CD14-positive monocyte (primary cell): ENCODE measurements at regions not wholly inside any gene's neighbourhood (a gene's known extent, or its start where the extent isn't known, plus 50 kb on each side); places are given as distances from the start of the nearest gene placed in this dataset.

Experiments
- DNase-seq, 3 donors: peaks; one replicate each; pipeline ENCODE4 v3.0.0-alpha.2; 2011 to 2022
- H2AFZ ChIP-seq: 2 replicates; pipeline ENCODE4 v1.6.0; 2012; ENCODE audit warnings: mild to moderate bottlenecking, low read depth, low read length, inconsistent platforms; ENCODE audit not compliant: insufficient read depth, poor library complexity, severe bottlenecking
- H3K27ac ChIP-seq, 2 donors: 1 replicate in 1 of 2; 2 replicates in 1 of 2; pipeline ENCODE4 v1.5.1; 2012 to 2013; ENCODE audit warnings: low read length in 2 of 2, control low read depth in 1 of 2, inconsistent platforms in 1 of 2, low read depth in 1 of 2, mild to moderate bottlenecking in 1 of 2
- H3K27me3 ChIP-seq, 2 donors: one replicate each; pipeline versions ENCODE4 v1.6.0 to v1.6.1; 2011 to 2013; ENCODE audit warnings: low read length in 2 of 2; ENCODE audit not compliant: control insufficient read depth in 2 of 2, insufficient read depth in 2 of 2
- H3K36me3 ChIP-seq, 2 donors: replicated peaks in 1 of 2; 1 replicate in 1 of 2; 2 replicates in 1 of 2; pipeline versions ENCODE4 v1.5.1 to v1.6.1; 2012 to 2013; ENCODE audit warnings: low read length in 2 of 2, control low read depth in 1 of 2, inconsistent platforms in 1 of 2, mild to moderate bottlenecking in 1 of 2; ENCODE audit not compliant: insufficient read depth in 2 of 2, control insufficient read depth in 1 of 2
- H3K4me1 ChIP-seq, 2 donors: 1 replicate in 1 of 2; 2 replicates in 1 of 2; pipeline versions ENCODE4 v1.5.1 to v1.6.1; 2012 to 2013; ENCODE audit warnings: low read length in 2 of 2, control low read depth in 1 of 2, inconsistent platforms in 1 of 2, mild to moderate bottlenecking in 1 of 2, moderate library complexity in 1 of 2; ENCODE audit not compliant: insufficient read depth in 2 of 2, control insufficient read depth in 1 of 2
- H3K4me2 ChIP-seq: replicated peaks from 2 replicates; pipeline ENCODE3; 2012; ENCODE audit warnings: low read length, moderate library complexity, mild to moderate bottlenecking; ENCODE audit not compliant: poor library complexity, severe bottlenecking; ENCODE audit errors: extremely low read depth
- H3K4me3 ChIP-seq, 3 experiments: fragments of 200-600 bp in 1 of 3; sonication (generic) in 1 of 3; replicated peaks in 1 of 3; 1 replicate in 2 of 3; 2 replicates in 1 of 3; pipeline ENCODE4 v1.5.1; 2011 to 2013; ENCODE audit warnings: low read length in 3 of 3, mild to moderate bottlenecking in 3 of 3, control low read depth in 2 of 3, low read depth in 2 of 3, inconsistent platforms in 1 of 3, moderate library complexity in 1 of 3
- H3K79me2 ChIP-seq: 2 replicates; pipeline ENCODE4 v1.6.0; 2012; ENCODE audit warnings: mild to moderate bottlenecking, control low read depth, inconsistent platforms, low read length, moderate library complexity; ENCODE audit not compliant: insufficient read depth
- H3K9ac ChIP-seq: 2 replicates; pipeline ENCODE4 v1.6.0; 2017; ENCODE audit warnings: low read length, mild to moderate bottlenecking; ENCODE audit not compliant: insufficient read depth, poor library complexity, severe bottlenecking
- H3K9me3 ChIP-seq, 2 donors: replicated peaks in 1 of 2; 1 replicate in 1 of 2; 2 replicates in 1 of 2; pipeline versions ENCODE4 v1.5.1 to v1.6.1; 2012 to 2013; ENCODE audit warnings: low read length in 2 of 2, control low read depth in 1 of 2; ENCODE audit not compliant: control insufficient read depth in 1 of 2, insufficient read depth in 1 of 2
- H4K20me1 ChIP-seq: 2 replicates; pipeline ENCODE4 v1.6.0; 2012; ENCODE audit warnings: mild to moderate bottlenecking, low read length, control low read depth, moderate library complexity; ENCODE audit not compliant: insufficient read depth
- H3K27ac Mint-ChIP-seq, 7 donors: one replicate each; pipeline ENCODE4 v1.8.0; 2020; ENCODE audit warnings: mild to moderate bottlenecking in 7 of 7, mixed read lengths in 7 of 7, moderate library complexity in 6 of 7, inconsistent platforms in 2 of 7
- H3K27me3 Mint-ChIP-seq, 3 donors: one replicate each; pipeline ENCODE4 v1.8.0; 2021 to 2022; ENCODE audit warnings: low read depth in 3 of 3, mild to moderate bottlenecking in 3 of 3, mixed read lengths in 3 of 3, moderate library complexity in 3 of 3, inconsistent platforms in 1 of 3
- H3K36me3 Mint-ChIP-seq, 2 donors: one replicate each; pipeline ENCODE4 v1.8.0; 2020; ENCODE audit warnings: mixed read lengths in 2 of 2, inconsistent platforms in 1 of 2, mild to moderate bottlenecking in 1 of 2
- H3K4me1 Mint-ChIP-seq: one replicate; pipeline ENCODE4 v1.8.0; 2020; ENCODE audit warnings: mild to moderate bottlenecking, mixed read lengths
- H3K4me3 Mint-ChIP-seq, 2 donors: one replicate each; pipeline ENCODE4 v1.8.0; 2020; ENCODE audit warnings: mild to moderate bottlenecking in 2 of 2, mixed read lengths in 2 of 2, moderate library complexity in 1 of 2
- H3K9me3 Mint-ChIP-seq, 7 donors: one replicate each; pipeline ENCODE4 v1.8.0; 2020 to 2022; ENCODE audit warnings: mixed read lengths in 7 of 7, mild to moderate bottlenecking in 6 of 7, moderate library complexity in 6 of 7, inconsistent platforms in 2 of 7
- CTCF ChIP-seq: fragments of 200-600 bp; IDR thresholded peaks from one replicate; pipeline ENCODE4 v1.8.0; 2022; ENCODE audit warnings: antibody characterized with exemption, mild to moderate bottlenecking
- WGBS: methylation state at CpG from one replicate; pipeline ENCODE4 v1.1.5; 2013; ENCODE audit warnings: missing lambda C conversion rate; ENCODE audit not compliant: insufficient coverage; 5-methylcytosine and 5-hydroxymethylcytosine counted together
- intact Hi-C, 2 donors: fragments of 100-400 bp; cut with micrococcal nuclease; formaldehyde crosslinking; loops; one replicate each; pipeline versions ENCODE4 v1.15.0 to v1.15.1; 2023

- H3K36me3 Mint-ChIP-seq: no peaks in the 10 kb centered on the region
- WGBS: no CpG with 5 or more reads among the region's 1 CpG
- H3K79me2 ChIP-seq: no peaks in the 10 kb centered on the region
- H2AFZ ChIP-seq: no peak overlapping the region
- no peak for TF ChIP-seq CTCF
- no peak overlapping the region for H3K9ac ChIP-seq
- peaks cover 0 to 7% (median 0%) of the 10 kb centered on the region in 7 donors for H3K9me3 Mint-ChIP-seq
- H3K27me3 ChIP-seq: no peaks in the 10 kb centered on the region
- no peaks in the 10 kb centered on the region for H3K27me3 Mint-ChIP-seq
- intact Hi-C loops: no loop called here
- H4K20me1 ChIP-seq: no peaks in the 10 kb centered on the region
- no peak for DNase-seq
- no peak overlapping the region for H3K27ac ChIP-seq
- no peaks in the 10 kb centered on the region for H3K4me1 Mint-ChIP-seq
- no peak overlapping the region for H3K4me2 ChIP-seq
- H3K4me3 ChIP-seq: no peak overlapping the region
- peaks cover 0 to 7% of the 10 kb centered on the region in 2 donors for H3K9me3 ChIP-seq
- no peak overlapping the region for H3K4me3 Mint-ChIP-seq
- no peaks in the 10 kb centered on the region for H3K36me3 ChIP-seq
- H3K4me1 ChIP-seq: no peaks in the 10 kb centered on the region
- H3K27ac Mint-ChIP-seq: no peak overlapping the region
These were observed 384.0 kb downstream of the NR2F1-AS1 start for GRCh38 chr5:93196986-93197385.

DNA sequence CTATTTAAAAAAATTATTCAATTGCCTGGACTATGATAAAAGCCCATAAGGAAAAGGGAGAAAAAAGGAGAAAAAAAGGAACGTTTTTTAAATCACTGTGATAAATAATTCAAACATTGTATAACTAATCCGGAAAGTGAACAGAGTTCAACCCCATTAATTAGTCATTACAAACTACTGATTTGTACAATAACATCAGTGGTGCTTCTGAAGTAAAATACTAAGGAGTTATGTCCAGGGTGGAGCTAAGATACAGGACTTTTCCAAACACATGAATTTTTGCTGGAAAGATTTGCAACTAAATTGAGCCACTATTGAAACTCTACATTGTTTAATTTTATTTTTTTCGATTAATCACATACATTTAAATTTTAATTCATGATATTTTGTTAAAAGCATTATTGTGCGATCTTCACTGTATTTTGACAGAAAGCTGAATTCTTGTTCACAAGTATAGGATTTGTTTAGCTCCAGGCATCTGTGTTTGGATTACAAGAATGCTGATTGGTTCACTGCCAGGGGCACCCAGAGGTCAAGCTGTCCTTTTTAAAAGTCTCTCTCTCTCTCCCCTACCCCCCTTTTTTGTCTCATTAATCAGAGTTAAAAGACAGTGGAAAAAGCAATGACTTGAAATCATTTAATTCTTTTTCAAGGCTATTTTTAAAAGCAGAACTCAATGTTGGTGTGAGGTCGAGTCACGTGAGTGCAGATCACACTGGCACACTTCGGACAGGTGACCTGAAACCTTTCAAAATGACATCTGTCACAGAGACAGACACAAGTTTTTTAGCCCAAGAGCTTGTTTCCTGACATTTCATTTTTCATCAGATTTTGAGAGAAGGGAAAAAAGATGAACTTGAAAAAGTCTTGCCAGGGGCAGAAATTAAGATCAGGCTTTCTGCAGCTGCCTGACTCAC is 387.3 kb downstream of the NR2F1-AS1 start:
- no peak overlapping the region for H3K27ac ChIP-seq
- H3K4me2 ChIP-seq: no peak overlapping the region
- no peaks in the 10 kb centered on the region for H3K4me1 Mint-ChIP-seq
- intact Hi-C loops: no loop called here
- no peak overlapping the region for H3K27ac Mint-ChIP-seq
- H3K27me3 ChIP-seq: no peaks in the 10 kb centered on the region
- no peaks in the 10 kb centered on the region for H3K36me3 Mint-ChIP-seq
- H2AFZ ChIP-seq: no peak overlapping the region
- peaks cover 0 to 10% (median 3%) of the 10 kb centered on the region in 7 donors for H3K9me3 Mint-ChIP-seq
- H4K20me1 ChIP-seq: no peaks in the 10 kb centered on the region
- no peak overlapping the region for H3K4me3 Mint-ChIP-seq
- WGBS: 92% methylated on average over 2 of the region's 7 CpGs
- H3K9ac ChIP-seq: no peak overlapping the region
- no peaks in the 10 kb centered on the region for H3K4me1 ChIP-seq
- H3K9me3 ChIP-seq: peaks cover 3 to 14% of the 10 kb centered on the region in 2 donors
- no peaks in the 10 kb centered on the region for H3K79me2 ChIP-seq
- no peak for DNase-seq
- no peaks in the 10 kb centered on the region for H3K36me3 ChIP-seq
- H3K27me3 Mint-ChIP-seq: peaks cover 0 to 3% (median 0%) of the 10 kb centered on the region in 3 donors
- no peak for TF ChIP-seq CTCF
- no peak overlapping the region for H3K4me3 ChIP-seq
